Naive thymus-derived CD8-positive, alpha-beta T cell (primary cell): ENCODE measurements at regions not wholly inside any gene's neighbourhood (a gene's known extent, or its start where the extent isn't known, plus 50 kb on each side); places are given as distances from the start of the nearest gene placed in this dataset.

Experiments used
- ATAC-seq, 2 donors: fragments of 150-1000 bp; cut with Tn5 transposase in 1 of 2; sonication (Bioruptor Pico), chemical (Tn5 transposase) in 1 of 2; 1 replicate in 1 of 2; 2 replicates in 1 of 2; pipeline ENCODE4 v1.10.0; 2021; ENCODE audit warnings: mild to moderate bottlenecking in 2 of 2, moderate library complexity in 2 of 2
- POLR2A ChIA-PET: fragments of 350-600 bp; sonication (Branson Sonifier 250); formaldehyde crosslinking; loops from one replicate; lab custom pipeline; 2021; ENCODE audit warnings: antibody characterized with exemption; lab: Charles Lee
- DNase-seq, 10 donors: peaks; one replicate each; pipeline versions ENCODE4 v3.0.0 to v3.0.0-alpha.2; 2020 to 2022
- H3K27ac Mint-ChIP-seq, 10 donors: one replicate each; pipeline ENCODE4 v1.8.0; 2020 to 2022; ENCODE audit warnings: mild to moderate bottlenecking in 10 of 10, mixed read lengths in 10 of 10, moderate library complexity in 4 of 10, inconsistent platforms in 1 of 10
- H3K27me3 Mint-ChIP-seq, 5 donors: one replicate each; pipeline ENCODE4 v1.8.0; 2021 to 2022; ENCODE audit warnings: mixed read lengths in 5 of 5
- H3K36me3 Mint-ChIP-seq, 3 donors: one replicate each; pipeline ENCODE4 v1.8.0; 2020 to 2022; ENCODE audit warnings: mixed read lengths in 3 of 3, mild to moderate bottlenecking in 2 of 3, inconsistent platforms in 1 of 3
- H3K4me1 Mint-ChIP-seq, 4 donors: one replicate each; pipeline ENCODE4 v1.8.0; 2021 to 2022; ENCODE audit warnings: mixed read lengths in 4 of 4
- H3K4me3 Mint-ChIP-seq, 10 donors: one replicate each; pipeline ENCODE4 v1.8.0; 2020 to 2022; ENCODE audit warnings: mild to moderate bottlenecking in 10 of 10, mixed read lengths in 10 of 10, moderate library complexity in 6 of 10, inconsistent platforms in 1 of 10
- H3K9me3 Mint-ChIP-seq, 9 donors: one replicate each; pipeline ENCODE4 v1.8.0; 2020 to 2022; ENCODE audit warnings: mixed read lengths in 9 of 9, mild to moderate bottlenecking in 3 of 9, inconsistent platforms in 1 of 9, moderate library complexity in 1 of 9

DNA sequence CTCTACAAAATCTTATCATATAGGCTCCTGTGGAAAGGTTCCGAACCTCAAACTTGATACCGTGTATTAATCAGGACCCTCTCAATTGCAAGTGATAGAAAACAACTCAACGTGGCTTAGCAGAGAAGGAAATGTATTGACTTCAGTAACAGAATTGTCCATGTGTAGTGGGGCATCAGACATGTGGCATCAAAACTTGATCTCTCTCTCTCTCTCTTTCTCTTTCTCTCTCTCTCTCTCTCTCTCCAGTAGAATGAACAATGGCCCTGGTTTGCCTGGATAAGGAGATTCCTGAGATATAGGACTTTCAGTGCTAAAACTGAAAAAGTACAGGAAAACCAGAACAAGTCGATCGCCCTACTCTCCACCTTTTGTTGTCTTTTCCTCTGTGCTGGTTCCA is 168.2 kb downstream of the DRD1 start:
- Mint-ChIP-seq H3K27ac (no peak overlapping the region), H3K4me3 (no peak overlapping the region), H3K27me3 (peaks cover 3 to 30% (median 14%) of the 10 kb centered on the region in 5 donors), H3K9me3 (peaks cover 0 to 4% (median 0%) of the 10 kb centered on the region in 9 donors), H3K4me1 (no peaks in the 10 kb centered on the region), H3K36me3 (no peaks in the 10 kb centered on the region)
- POLR2A ChIA-PET = no interaction called here
- ATAC-seq = no peak
- no peak for DNase-seq

GRCh38 chr5:175275097-175275496 is 168.9 kb downstream of the DRD1 start:
- H3K27me3 Mint-ChIP-seq = peaks cover 3 to 29% (median 14%) of the 10 kb centered on the region in 5 donors
- no peak overlapping the region for H3K27ac Mint-ChIP-seq
- POLR2A ChIA-PET = no interaction called here
- H3K4me1 Mint-ChIP-seq = no peaks in the 10 kb centered on the region
- ATAC-seq = no peak
- peaks cover 0 to 4% (median 0%) of the 10 kb centered on the region in 9 donors for H3K9me3 Mint-ChIP-seq
- no peak overlapping the region for H3K4me3 Mint-ChIP-seq
- H3K36me3 Mint-ChIP-seq = no peaks in the 10 kb centered on the region
- DNase-seq = no peak

- Mint-ChIP-seq H3K9me3 (peaks cover 0 to 4% (median 0%) of the 10 kb centered on the region in 9 donors), H3K27ac (no peak overlapping the region), H3K27me3 (peaks cover 2 to 30% (median 14%) of the 10 kb centered on the region in 5 donors), H3K4me3 (no peak overlapping the region), H3K4me1 (no peaks in the 10 kb centered on the region), H3K36me3 (no peaks in the 10 kb centered on the region)
- POLR2A ChIA-PET = no interaction called here
- no peak for DNase-seq
- no peak for ATAC-seq
These were observed 169.8 kb downstream of the DRD1 start for GRCh38 chr5:175274171-175274570.

DNA sequence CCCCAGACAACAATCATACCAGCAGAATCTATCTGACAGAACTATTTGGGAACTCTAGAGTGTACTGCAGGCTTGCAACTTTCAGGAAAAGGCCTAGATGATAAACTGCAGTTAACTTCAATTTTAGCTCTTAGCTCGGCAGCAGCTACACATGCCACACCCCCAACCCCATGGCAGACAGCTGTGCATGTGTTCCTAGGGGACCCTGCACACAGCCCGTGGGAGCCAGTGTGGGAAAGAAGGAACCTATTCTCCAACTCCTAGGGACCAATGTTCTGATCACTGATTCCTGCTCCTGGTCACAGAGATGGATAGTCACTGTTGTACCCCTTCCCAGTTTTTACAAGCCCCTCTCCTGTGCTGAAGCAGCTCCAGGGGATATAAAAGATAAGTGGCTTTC is 179.6 kb downstream of the DRD1 start:
- H3K27me3 Mint-ChIP-seq = peaks cover 12 to 39% (median 18%) of the 10 kb centered on the region in 5 donors
- H3K27ac Mint-ChIP-seq = no peak overlapping the region

GRCh38 chr5:175263776-175264175 is 180.2 kb downstream of the DRD1 start:
- Mint-ChIP-seq H3K4me1 (no peaks in the 10 kb centered on the region), H3K36me3 (peaks cover 0 to 7% (median 6%) of the 10 kb centered on the region in 3 donors), H3K27me3 (peaks cover 12 to 39% (median 19%) of the 10 kb centered on the region in 5 donors), H3K4me3 (no peak overlapping the region), H3K27ac (no peak overlapping the region), H3K9me3 (peaks cover 0 to 15% (median 10%) of the 10 kb centered on the region in 9 donors)
- POLR2A ChIA-PET = no interaction called here
- DNase-seq (no peak), ATAC-seq (no peak)

More for the DNA sequence above, 179.6 kb downstream of the DRD1 start:
- Mint-ChIP-seq H3K4me3 (no peak overlapping the region), H3K4me1 (no peaks in the 10 kb centered on the region), H3K9me3 (peaks cover 0 to 15% (median 10%) of the 10 kb centered on the region in 9 donors), H3K36me3 (peaks cover 0 to 7% (median 6%) of the 10 kb centered on the region in 3 donors)
- POLR2A ChIA-PET = no interaction called here
- no peak for DNase-seq
- ATAC-seq = no peak

DNA sequence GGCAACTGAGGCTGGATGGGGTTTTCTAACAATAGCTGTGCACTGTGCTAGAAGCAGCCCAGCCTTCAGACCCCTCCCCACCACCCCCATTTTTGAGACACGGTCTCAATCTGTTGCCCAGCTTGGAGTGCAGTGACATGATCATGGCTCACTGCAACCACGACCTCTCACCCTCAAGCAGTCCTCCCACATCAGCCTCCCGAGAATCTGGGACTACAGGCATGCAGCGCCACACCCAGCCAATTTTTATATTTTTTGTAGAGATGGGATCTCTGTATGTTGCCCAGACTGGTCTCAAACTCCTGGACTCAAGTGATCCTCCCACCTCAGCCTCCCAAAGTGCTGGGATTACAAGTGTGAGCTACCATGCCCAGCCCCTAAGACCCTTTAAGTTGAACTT is 182.5 kb downstream of the DRD1 start:
- Mint-ChIP-seq H3K4me3 (no peak overlapping the region), H3K27me3 (peaks cover 12 to 39% (median 18%) of the 10 kb centered on the region in 5 donors), H3K27ac (no peak overlapping the region), H3K36me3 (peaks cover 0 to 7% (median 6%) of the 10 kb centered on the region in 3 donors), H3K4me1 (no peaks in the 10 kb centered on the region), H3K9me3 (peaks cover 0 to 14% (median 9%) of the 10 kb centered on the region in 9 donors)
- no peak for ATAC-seq
- no peak for DNase-seq
- POLR2A ChIA-PET = no interaction called here

DNA sequence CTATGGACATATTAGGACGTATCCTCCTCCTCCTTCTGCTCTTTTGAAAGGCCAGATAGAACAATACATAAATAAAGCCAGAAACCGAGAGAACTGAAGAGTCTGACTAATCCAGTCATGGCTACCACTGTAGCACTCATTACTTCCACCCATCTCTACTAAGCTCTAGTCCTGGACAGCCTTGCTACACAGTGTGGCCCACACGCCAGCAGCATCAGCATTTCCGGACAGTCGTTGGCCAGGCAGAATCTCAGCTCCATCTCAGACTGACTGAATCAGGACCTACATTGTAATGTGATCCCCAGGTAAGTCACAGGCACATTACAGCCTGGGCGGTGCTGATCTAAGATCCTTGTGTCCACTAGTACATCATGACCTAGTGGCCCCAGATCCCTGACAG is 182.9 kb downstream of the DRD1 start:
- no peak for DNase-seq
- Mint-ChIP-seq H3K27me3 (peaks cover 12 to 39% (median 18%) of the 10 kb centered on the region in 5 donors), H3K9me3 (peaks cover 0 to 14% (median 9%) of the 10 kb centered on the region in 9 donors), H3K36me3 (peaks cover 0 to 7% (median 6%) of the 10 kb centered on the region in 3 donors), H3K27ac (no peak overlapping the region), H3K4me3 (no peak overlapping the region), H3K4me1 (no peaks in the 10 kb centered on the region)
- no peak for ATAC-seq
- POLR2A ChIA-PET = no interaction called here

DNA sequence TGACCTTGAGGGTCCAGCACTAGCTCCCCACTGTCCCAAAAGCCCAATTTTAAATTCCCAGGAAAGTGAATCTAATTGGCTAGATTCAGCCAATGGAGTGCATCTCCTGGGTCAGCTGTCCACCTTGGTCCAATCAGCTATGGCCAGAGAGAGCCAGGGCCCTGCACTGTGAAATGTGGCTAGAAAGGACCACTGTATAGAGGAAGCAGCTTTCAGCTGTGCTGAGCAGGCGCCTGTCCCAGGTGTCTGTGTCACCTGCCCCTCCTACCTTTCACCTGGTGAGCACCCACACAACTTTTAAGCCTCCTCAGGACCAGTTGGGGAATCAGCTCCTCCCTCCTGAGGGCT is 186.2 kb downstream of the DRD1 start:
- Mint-ChIP-seq H3K27me3 (peaks cover 7 to 24% (median 15%) of the 10 kb centered on the region in 5 donors), H3K9me3 (peaks cover 0 to 10% (median 2%) of the 10 kb centered on the region in 9 donors), H3K4me1 (no peaks in the 10 kb centered on the region), H3K4me3 (no peak overlapping the region), H3K36me3 (peaks cover 0 to 6% (median under 1%) of the 10 kb centered on the region in 3 donors), H3K27ac (no peak overlapping the region)
- POLR2A ChIA-PET = no interaction called here
- DNase-seq = no peak
- ATAC-seq = no peak

DNA sequence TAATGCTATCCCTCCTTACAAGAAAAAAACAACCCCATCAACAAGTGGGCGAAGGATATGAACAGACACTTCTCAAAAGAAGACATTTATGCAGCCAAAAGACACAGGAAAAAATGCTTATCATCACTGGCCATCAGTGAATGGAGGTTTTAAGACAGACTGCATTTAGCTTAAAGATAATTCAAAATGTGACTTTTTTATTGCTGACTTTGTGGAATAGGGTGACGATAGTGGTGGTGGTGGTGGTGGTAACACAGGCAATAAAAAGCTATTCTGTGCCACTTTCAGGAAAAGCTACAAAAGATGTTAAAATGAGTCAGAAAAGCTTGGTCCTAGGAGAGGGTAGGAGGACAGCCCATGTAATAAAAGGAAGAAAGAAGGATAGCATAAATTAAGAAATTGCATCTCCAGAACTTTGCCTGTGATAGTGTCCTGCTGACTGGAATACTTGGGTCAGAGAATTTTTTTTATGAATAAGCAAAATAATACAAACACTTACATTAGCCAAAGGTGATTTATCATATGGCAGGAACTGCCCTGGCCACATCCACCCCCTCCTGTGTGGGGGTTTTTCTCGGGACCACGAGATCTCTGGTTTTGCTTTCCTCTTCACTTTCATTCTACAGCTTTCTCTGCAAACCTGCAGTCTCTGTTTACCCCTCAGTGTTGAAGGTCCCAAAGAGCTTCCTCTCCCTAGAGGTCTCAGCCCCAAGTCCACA is 186.7 kb downstream of the DRD1 start:
- POLR2A ChIA-PET = no interaction called here
- no peak overlapping the region for H3K4me3 Mint-ChIP-seq
- peaks cover 7 to 28% (median 15%) of the 10 kb centered on the region in 5 donors for H3K27me3 Mint-ChIP-seq
- H3K27ac Mint-ChIP-seq = no peak overlapping the region
- ATAC-seq (no peak), DNase-seq (no peak)
- H3K4me1 Mint-ChIP-seq = no peaks in the 10 kb centered on the region
- peaks cover 0 to 7% (median 0%) of the 10 kb centered on the region in 9 donors for H3K9me3 Mint-ChIP-seq
- peaks cover 0 to 6% (median 0%) of the 10 kb centered on the region in 3 donors for H3K36me3 Mint-ChIP-seq

GRCh38 chr5:175254155-175254554 is 189.8 kb downstream of the DRD1 start:
- Mint-ChIP-seq H3K27ac (no peak overlapping the region), H3K36me3 (no peaks in the 10 kb centered on the region), H3K4me1 (no peaks in the 10 kb centered on the region), H3K27me3 (peaks cover 2 to 14% (median 4%) of the 10 kb centered on the region in 5 donors), H3K9me3 (no peaks in the 10 kb centered on the region), H3K4me3 (no peak overlapping the region)
- no peak for ATAC-seq
- no peak for DNase-seq
- POLR2A ChIA-PET = no interaction called here

GRCh38 chr5:175253597-175253996 is 190.4 kb downstream of the DRD1 start:
- Mint-ChIP-seq H3K9me3 (no peaks in the 10 kb centered on the region), H3K27me3 (peaks cover 2 to 19% (median 5%) of the 10 kb centered on the region in 5 donors), H3K4me1 (no peaks in the 10 kb centered on the region), H3K27ac (no peak overlapping the region), H3K36me3 (no peaks in the 10 kb centered on the region), H3K4me3 (no peak overlapping the region)
- DNase-seq = no peak
- POLR2A ChIA-PET = no interaction called here
- ATAC-seq = no peak

DNA sequence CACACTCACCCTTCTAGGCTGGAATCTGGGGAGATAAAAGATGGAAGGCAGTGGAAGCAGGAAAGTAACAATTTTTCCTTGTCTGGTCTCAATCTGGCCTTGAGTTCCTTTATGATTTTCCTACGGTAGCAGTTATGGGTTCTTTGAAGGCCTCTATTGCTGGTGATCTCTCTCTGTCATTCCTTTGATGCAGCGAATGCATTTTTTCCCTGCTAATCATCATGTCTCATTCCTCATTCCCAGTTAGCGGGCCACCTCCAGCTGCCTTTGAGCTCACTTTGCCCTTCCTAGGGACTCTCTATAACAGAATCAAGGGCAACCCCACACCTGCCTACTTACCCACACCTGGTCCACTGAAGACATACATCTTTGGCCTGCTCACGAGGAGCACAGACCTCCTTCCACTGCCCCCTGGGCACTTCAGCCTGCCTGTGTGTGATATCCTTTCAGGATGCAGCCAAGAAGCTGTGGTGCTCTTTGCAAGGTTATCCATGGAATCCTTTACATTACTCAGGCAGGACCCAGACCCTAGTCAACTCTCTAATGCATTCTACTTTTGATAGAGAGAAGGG is 191.7 kb downstream of the DRD1 start:
- POLR2A ChIA-PET = no interaction called here
- no peak overlapping the region for H3K27ac Mint-ChIP-seq
- H3K27me3 Mint-ChIP-seq = peaks cover 4 to 24% (median 5%) of the 10 kb centered on the region in 5 donors
- H3K4me1 Mint-ChIP-seq = no peaks in the 10 kb centered on the region
- H3K9me3 Mint-ChIP-seq = no peaks in the 10 kb centered on the region
- H3K36me3 Mint-ChIP-seq = no peaks in the 10 kb centered on the region
- no peak overlapping the region for H3K4me3 Mint-ChIP-seq
- no peak for DNase-seq
- ATAC-seq = no peak

DNA sequence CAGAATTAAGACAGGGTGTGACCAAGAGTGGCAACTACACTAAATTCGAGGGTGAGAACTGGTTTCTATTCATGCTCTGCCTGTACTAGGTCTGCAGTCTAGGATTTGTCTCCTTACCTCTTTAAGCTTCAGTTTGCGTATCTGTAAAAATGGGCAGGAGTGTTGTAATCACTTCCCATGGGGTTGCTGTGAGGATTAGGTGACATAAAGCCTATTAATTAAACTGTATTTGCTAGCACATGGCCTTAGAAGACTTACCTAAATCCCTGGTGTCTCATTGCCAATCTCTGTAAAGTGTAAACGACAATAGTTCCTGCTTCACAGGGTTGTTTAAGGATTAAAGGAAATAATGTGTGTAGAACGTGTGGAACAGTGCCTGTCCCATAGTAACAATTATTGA is 193.6 kb downstream of the DRD1 start:
- POLR2A ChIA-PET = no interaction called here
- Mint-ChIP-seq H3K4me1 (no peaks in the 10 kb centered on the region), H3K27me3 (peaks cover 7 to 34% (median 11%) of the 10 kb centered on the region in 5 donors), H3K36me3 (no peaks in the 10 kb centered on the region), H3K9me3 (no peaks in the 10 kb centered on the region), H3K27ac (no peak overlapping the region), H3K4me3 (no peak overlapping the region)
- no peak for DNase-seq
- ATAC-seq = no peak
